IMR-90 (cell line): ENCODE measurements at regions not wholly inside any gene's neighbourhood (a gene's known extent, or its start where the extent isn't known, plus 50 kb on each side); places are given as distances from the start of the nearest gene placed in this dataset.

ENCODE experiments used
- CTCF ChIP-seq: conservative IDR thresholded peaks from 2 replicates; pipeline ENCODE4 v1.5.1; 2012; ENCODE audit warnings: mild to moderate bottlenecking, low read depth, low read length, improper control_type of control experiment
- FOS ChIP-seq: fragments of 150-350 bp; IDR thresholded peaks from 2 replicates; pipeline ENCODE4 v1.6.1; 2016; ENCODE audit warnings: low read depth, low read length
- MAFK ChIP-seq: IDR thresholded peaks from 2 replicates; pipeline ENCODE4 v1.6.1; 2012; ENCODE audit warnings: low read depth, low read length, improper control_type of control experiment
- MAZ ChIP-seq: IDR thresholded peaks from 2 replicates; pipeline ENCODE4 v1.6.1; 2012; ENCODE audit warnings: low read depth, mild to moderate bottlenecking, low read length, improper control_type of control experiment, moderate library complexity, borderline replicate concordance
- MXI1 ChIP-seq: IDR thresholded peaks from 2 replicates; pipeline ENCODE4 v1.6.1; 2012; ENCODE audit warnings: low read depth, mild to moderate bottlenecking, low read length, moderate library complexity, borderline replicate concordance
- NFE2L2 ChIP-seq: fragments of 150-350 bp; IDR thresholded peaks from 2 replicates; pipeline ENCODE4 v1.6.1; 2016; ENCODE audit warnings: low read depth, mild to moderate bottlenecking, low read length
- POLR2A ChIP-seq: IDR thresholded peaks from 2 replicates; pipeline ENCODE4 v1.6.1; 2012; ENCODE audit warnings: mild to moderate bottlenecking, low read depth, low read length
- RAD21 ChIP-seq: IDR thresholded peaks from 2 replicates; pipeline ENCODE4 v1.6.1; 2012; ENCODE audit warnings: low read length, improper control_type of control experiment
- RCOR1 ChIP-seq: IDR thresholded peaks from 2 replicates; pipeline ENCODE4 v1.6.1; 2012; ENCODE audit warnings: mild to moderate bottlenecking, low read length, improper control_type of control experiment; ENCODE audit not compliant: insufficient replicate concordance
- RFX5 ChIP-seq: IDR thresholded peaks from 2 replicates; pipeline ENCODE4 v1.8.0; 2012; ENCODE audit warnings: low read depth, mild to moderate bottlenecking, low read length, moderate library complexity
- SMC3 ChIP-seq: fragments of 150-350 bp; IDR thresholded peaks from 2 replicates; pipeline ENCODE4 v1.6.1; 2016; ENCODE audit warnings: low read depth, mild to moderate bottlenecking, antibody characterized with exemption, low read length, moderate library complexity

- TF ChIP-seq CTCF, result no peak
- no peak for TF ChIP-seq MXI1
- no peak for TF ChIP-seq RCOR1
- TF ChIP-seq SMC3, result no peak
- no peak for TF ChIP-seq FOS
- no peak for TF ChIP-seq RFX5
- TF ChIP-seq MAFK, result no peak
- no peak for TF ChIP-seq MAZ
- no peak for TF ChIP-seq POLR2A
- no peak for TF ChIP-seq RAD21
- no peak for TF ChIP-seq NFE2L2
Measured at GRCh38 chr13:68696907-68697306, 1410.7 kb upstream of the ATXN8OS start.
